A549 (cell line): ENCODE measurements at regions not wholly inside any gene's neighbourhood (a gene's known extent, or its start where the extent isn't known, plus 50 kb on each side); places are given as distances from the start of the nearest gene placed in this dataset.

Experiments
- ATAC-seq, 2 experiments: fragments of 200-7000 bp in 1 of 2; fragments of >200 bp in 1 of 2; cut with Nextera tagmentation in 1 of 2; cut with Tn5 transposase in 1 of 2; 3 replicates each; pipeline versions ENCODE4 v1.8.0 to v1.9.1; 2018 to 2020; ENCODE audit warnings: mild to moderate bottlenecking in 1 of 2, moderate library complexity in 1 of 2
- CTCF ChIA-PET: fragments of 300-600 bp; sonication (Branson Sonifier 250); formaldehyde crosslinking; extraction: SDS; loops from one replicate; lab custom pipeline; 2021; ENCODE audit warnings: antibody characterized with exemption, inconsistent platforms; lab: Yijun Ruan, JAX
- POLR2A ChIA-PET: fragments of 350-600 bp; formaldehyde crosslinking; extraction: SDS; loops from one replicate; lab custom pipeline; 2021; ENCODE audit warnings: antibody characterized with exemption, inconsistent platforms; lab: Yijun Ruan, JAX
- DNase-seq, 2 experiments: peaks; one replicate each; pipeline versions ENCODE4 v3.0.0 to v3.0.0-alpha.2; 2011 to 2016; ENCODE audit warnings: low read depth in 1 of 2, low spot score in 1 of 2
- FAIRE-seq: peaks from 2 replicates; lab custom pipeline; 2011; peaks lifted over from hg19 to GRCh38; lab: Jason Lieb, UNC
- H3K27ac ChIP-seq, 2 experiments: fragments of >200 bp; sonication (Bioruptor Twin); formaldehyde crosslinking; 3 replicates each; pipeline ENCODE4 v1.5.1; 2016 to 2017
- H3K4me1 ChIP-seq: fragments of >200 bp; sonication (Bioruptor Twin); formaldehyde crosslinking; 3 replicates; pipeline ENCODE4 v1.6.1; 2016
- H3K4me2 ChIP-seq: fragments of >200 bp; sonication (Bioruptor Twin); formaldehyde crosslinking; 3 replicates; pipeline ENCODE4 v1.6.1; 2016
- H3K4me3 ChIP-seq: fragments of >200 bp; sonication (Bioruptor Twin); formaldehyde crosslinking; 3 replicates; pipeline ENCODE4 v1.5.1; 2016
- H3K9me3 ChIP-seq: fragments of >200 bp; sonication (Bioruptor Twin); formaldehyde crosslinking; 3 replicates; pipeline ENCODE4 v1.6.1; 2016
- CBX2 ChIP-seq: fragments of 200-600 bp; sonication (generic); IDR thresholded peaks from 2 replicates; pipeline ENCODE4 v1.6.1; 2016; ENCODE audit warnings: low read depth, mild to moderate bottlenecking, borderline replicate concordance
- CBX8 ChIP-seq: fragments of 200-600 bp; sonication (generic); IDR thresholded peaks from 2 replicates; pipeline ENCODE4 v1.6.1; 2016
- CEBPB ChIP-seq, 2 experiments: fragments of >200 bp in 1 of 2; sonication (Bioruptor Twin) in 1 of 2; formaldehyde crosslinking in 1 of 2; IDR thresholded peaks; 2 replicates each; pipeline ENCODE4 v1.6.1; 2012 to 2016
- CHD2 ChIP-seq: fragments of 150-350 bp; IDR thresholded peaks from 2 replicates; pipeline ENCODE4 v1.6.1; 2014; ENCODE audit warnings: low read length; ENCODE audit not compliant: partially characterized antibody
- CHD4 ChIP-seq: fragments of 200-600 bp; sonication (generic); IDR thresholded peaks from 2 replicates; pipeline ENCODE4 v1.6.1; 2016; ENCODE audit warnings: antibody characterized with exemption, mild to moderate bottlenecking, borderline replicate concordance
- CTCF ChIP-seq: fragments of >200 bp; sonication (Bioruptor Twin); formaldehyde crosslinking; IDR thresholded peaks from 3 replicates; pipeline ENCODE4 v1.5.1; 2016
- EHMT2 ChIP-seq: fragments of 200-600 bp; sonication (generic); IDR thresholded peaks from 2 replicates; pipeline ENCODE4 v1.6.1; 2016; ENCODE audit warnings: antibody characterized with exemption, low read depth, mild to moderate bottlenecking, moderate library complexity
- FOSL2 ChIP-seq, 2 experiments: fragments of 450-650 bp in 1 of 2; fragments of >200 bp in 1 of 2; sonication (Bioruptor Twin) in 1 of 2; formaldehyde crosslinking; IDR thresholded peaks; 2 replicates each; pipeline versions ENCODE4 v1.5.0 to v1.6.1; 2016 to 2020; ENCODE audit warnings: mild to moderate bottlenecking in 1 of 2, moderate library complexity in 1 of 2
- FOXS1 ChIP-seq: fragments of 250-450 bp; sonication (Bioruptor Pico); IDR thresholded peaks from 2 replicates; pipeline ENCODE4 v1.5.0; 2020; ENCODE audit warnings: mild to moderate bottlenecking, moderate library complexity
- HMGXB4 ChIP-seq: fragments of 250-450 bp; sonication (Bioruptor Pico); IDR thresholded peaks from 2 replicates; pipeline ENCODE4 v1.5.0; 2021; ENCODE audit warnings: mild to moderate bottlenecking, moderate library complexity, borderline replicate concordance
- HOXA7 ChIP-seq: fragments of 250-450 bp; sonication (Bioruptor Pico); IDR thresholded peaks from 2 replicates; pipeline ENCODE4 v1.5.0; 2020; ENCODE audit warnings: mild to moderate bottlenecking, moderate library complexity
- JUNB ChIP-seq: fragments of >200 bp; sonication (Bioruptor Twin); formaldehyde crosslinking; IDR thresholded peaks from 2 replicates; pipeline ENCODE4 v1.6.1; 2016
- KDM5A ChIP-seq: fragments of 200-600 bp; sonication (generic); IDR thresholded peaks from 2 replicates; pipeline ENCODE4 v1.6.1; 2016; ENCODE audit warnings: antibody characterized with exemption, mild to moderate bottlenecking
- MAFK ChIP-seq: fragments of 450-650 bp; IDR thresholded peaks from 2 replicates; pipeline ENCODE4 v1.6.1; 2014; ENCODE audit not compliant: partially characterized antibody
- MAX ChIP-seq: IDR thresholded peaks from 2 replicates; pipeline ENCODE4 v1.6.1; 2012
- MAZ ChIP-seq: fragments of 150-350 bp; IDR thresholded peaks from 2 replicates; pipeline ENCODE4 v1.6.1; 2014; ENCODE audit warnings: antibody characterized with exemption, low read depth, low read length, borderline replicate concordance
- MYC ChIP-seq: IDR thresholded peaks from 2 replicates; pipeline ENCODE4 v1.6.1; 2012; ENCODE audit warnings: mild to moderate bottlenecking, inconsistent platforms, low read length, improper control_type of control experiment, borderline replicate concordance
- NPAS2 ChIP-seq: fragments of 250-450 bp; sonication (Bioruptor Pico); IDR thresholded peaks from 2 replicates; pipeline ENCODE4 v1.8.0; 2022; ENCODE audit warnings: mild to moderate bottlenecking, moderate library complexity, borderline replicate concordance
- POLR2AphosphoS2 ChIP-seq: conservative IDR thresholded peaks from 2 replicates; pipeline ENCODE4 v1.6.1; 2012; ENCODE audit warnings: low read length, improper control_type of control experiment, inconsistent platforms
- RAD21 ChIP-seq, 2 experiments: fragments of >200 bp in 1 of 2; sonication (Bioruptor Twin) in 1 of 2; formaldehyde crosslinking in 1 of 2; IDR thresholded peaks in 1 of 2; conservative IDR thresholded peaks in 1 of 2; 2 replicates in 1 of 2; 3 replicates in 1 of 2; pipeline ENCODE4 v1.6.1; 2012 to 2018; ENCODE audit warnings: inconsistent platforms in 1 of 2
- RARB ChIP-seq: fragments of 250-450 bp; sonication (Bioruptor Pico); IDR thresholded peaks from 2 replicates; pipeline ENCODE4 v1.8.0; 2021; ENCODE audit warnings: mild to moderate bottlenecking, moderate library complexity
- RCOR1 ChIP-seq: fragments of 150-350 bp; IDR thresholded peaks from 2 replicates; pipeline ENCODE4 v1.6.1; 2014; ENCODE audit warnings: antibody characterized with exemption, low read length, low read depth
- RFX5 ChIP-seq: fragments of 450-650 bp; IDR thresholded peaks from 2 replicates; pipeline ENCODE4 v1.7.1; 2014; ENCODE audit warnings: antibody characterized with exemption, mild to moderate bottlenecking, moderate library complexity
- RNF2 ChIP-seq: fragments of 200-600 bp; sonication (generic); IDR thresholded peaks from 2 replicates; pipeline ENCODE4 v1.6.1; 2016; ENCODE audit warnings: low read depth, mild to moderate bottlenecking, antibody characterized with exemption, moderate library complexity, borderline replicate concordance
- SMC3 ChIP-seq: fragments of >200 bp; sonication (Bioruptor Twin); formaldehyde crosslinking; IDR thresholded peaks from 3 replicates; pipeline ENCODE4 v1.6.1; 2018; ENCODE audit warnings: inconsistent platforms
- ZC3H11A ChIP-seq: fragments of 450-650 bp; IDR thresholded peaks from 2 replicates; pipeline ENCODE4 v1.6.1; 2014; ENCODE audit warnings: antibody characterized with exemption, mild to moderate bottlenecking
- WGBS: methylation state at CpG from one replicate; pipeline ENCODE4 v1.1.6; 2017; ENCODE audit errors: missing lambda C conversion rate; 5-methylcytosine and 5-hydroxymethylcytosine counted together

- DNase-seq (no peak), ATAC-seq (no peak), FAIRE-seq (no peak)
- Histone ChIP-seq H3K27ac (no peak overlapping the region), H3K9me3 (no peaks in the 10 kb centered on the region), H3K4me1 (no peaks in the 10 kb centered on the region), H3K4me2 (no peak overlapping the region), H3K4me3 (no peak overlapping the region)
- POLR2A ChIA-PET: no interaction called here
- 35% methylated on average over 1 of the region's 1 CpG for WGBS
- TF ChIP-seq MAX: no peak
- TF ChIP-seq CBX2: no peak
- TF ChIP-seq POLR2AphosphoS2: no peak
- no peak for TF ChIP-seq CHD4
- no peak for TF ChIP-seq ZC3H11A
- CTCF ChIA-PET: interaction anchor here (1.0 kb wide), 1 partner anchor 8 kb away, joined by 3 read pairs; no protein-coding TSS in a partner anchor
Observed at GRCh38 chr1:199073166-199073565, 434.3 kb downstream of the PTPRC start.

- ATAC-seq: no peak
- no peak overlapping the region for H3K27ac ChIP-seq
- WGBS: 24% methylated on average over 2 of the region's 2 CpGs
- FAIRE-seq: no peak
- POLR2A ChIA-PET: no interaction called here
- no peak overlapping the region for H3K4me3 ChIP-seq
- no peaks in the 10 kb centered on the region for H3K9me3 ChIP-seq
- H3K4me1 ChIP-seq: no peaks in the 10 kb centered on the region
- TF ChIP-seq RCOR1: no peak
- no peak for TF ChIP-seq RNF2
- no peak for TF ChIP-seq MAZ
- no peak for TF ChIP-seq SMC3
- TF ChIP-seq KDM5A: no peak
- no peak for TF ChIP-seq HMGXB4 (CRISPR knock-in tag)
- no peak for TF ChIP-seq RFX5
- no peak for TF ChIP-seq MYC
- TF ChIP-seq HOXA7: no peak
- no peak for TF ChIP-seq ZC3H11A
- no peak for TF ChIP-seq RARB (CRISPR knock-in tag)
- no peak for TF ChIP-seq CBX8
- TF ChIP-seq CHD2: no peak
- no peak for TF ChIP-seq FOSL2 (IDR thresholded peaks at IDR 0.05)
- no peak for TF ChIP-seq FOSL2 (CRISPR knock-in tag; IDR thresholded peaks at IDR 0.05)
- no peak for TF ChIP-seq EHMT2
- no peak for TF ChIP-seq CHD4
- no peak for TF ChIP-seq CEBPB (IDR thresholded peaks at IDR 0.05)
- TF ChIP-seq NPAS2 (CRISPR knock-in tag): no peak
- no peak for TF ChIP-seq RAD21 (conservative IDR thresholded peaks at IDR 0.05 in 1 of 2, IDR thresholded peaks at IDR 0.05 in 1 of 2)
- TF ChIP-seq JUNB: no peak
- DNase-seq: no peak
- CTCF ChIA-PET: no interaction called here
- H3K4me2 ChIP-seq: no peak overlapping the region
Observed at GRCh38 chr1:199075792-199076191, 437.0 kb downstream of the PTPRC start.

- Histone ChIP-seq H3K4me3 (no peak overlapping the region), H3K4me1 (no peaks in the 10 kb centered on the region), H3K27ac (no peak overlapping the region), H3K4me2 (no peak overlapping the region), H3K9me3 (no peaks in the 10 kb centered on the region)
- ChIA-PET CTCF (no interaction called here), POLR2A (no interaction called here)
- DNase-seq (no peak), FAIRE-seq (no peak), ATAC-seq (no peak)
- TF ChIP-seq CTCF: no peak
- TF ChIP-seq FOXS1 (CRISPR knock-in tag): no peak
- TF ChIP-seq MAFK: peak; percentile 60
- no peak for TF ChIP-seq JUNB
- 49% methylated on average over 1 of the region's 1 CpG for WGBS
Observed at GRCh38 chr1:199079994-199080393, 441.2 kb downstream of the PTPRC start.
